Stimulated activated CD4-positive, alpha-beta T cell treated with anti-CD3 and anti-CD28 coated beads, Interleukin-4, amount 100 ng/mL, for 24 hours (primary cell): ENCODE measurements at regions not wholly inside any gene's neighbourhood (a gene's known extent, or its start where the extent isn't known, plus 50 kb on each side); places are given as distances from the start of the nearest gene placed in this dataset.
"Not testable (repeated sequence)": the region's sequence is repeated elsewhere in the genome, so short reads cannot be mapped to it uniquely, and the experiment has no call there.

Source experiments
- DNase-seq: peaks from one replicate; pipeline ENCODE4 v3.0.0-alpha.2; 2020

- DNase-seq, result no peak
These were observed 195.5 kb downstream of the CDCA7 start for GRCh38 chr2:173550143-173550542.

GRCh38 chr2:173552531-173552930 lies 197.9 kb downstream of the CDCA7 start:
- no peak for DNase-seq

- DNase-seq, result no peak
These were observed 198.9 kb downstream of the CDCA7 start for GRCh38 chr2:173553593-173553992.

- DNase-seq, result no peak
These were observed 201.2 kb downstream of the CDCA7 start for GRCh38 chr2:173555833-173556232.

GRCh38 chr2:173556816-173557215 lies 202.1 kb downstream of the CDCA7 start:
- no peak for DNase-seq

GRCh38 chr2:173557497-173557896 lies 202.8 kb downstream of the CDCA7 start:
- DNase-seq, result no peak

GRCh38 chr2:173567493-173567892 lies 212.8 kb downstream of the CDCA7 start:
- no peak for DNase-seq

GRCh38 chr2:173568054-173568453 lies 213.4 kb downstream of the CDCA7 start:
- no peak for DNase-seq

GRCh38 chr2:173571021-173571821 lies 216.5 kb downstream of the CDCA7 start:
- no peak for DNase-seq

- DNase-seq, result no peak
These were observed 217.4 kb downstream of the CDCA7 start for GRCh38 chr2:173571887-173572680.

GRCh38 chr2:173572848-173573247 lies 218.2 kb downstream of the CDCA7 start:
- DNase-seq, result no peak

GRCh38 chr2:173573782-173574181 lies 219.1 kb downstream of the CDCA7 start:
- not testable (repeated sequence) for DNase-seq

GRCh38 chr2:173574324-173575112 lies 219.8 kb downstream of the CDCA7 start:
- DNase-seq, result no peak

GRCh38 chr2:173578404-173579107 lies 223.9 kb downstream of the CDCA7 start:
- DNase-seq, result no peak

- no peak for DNase-seq
These were observed 225.7 kb downstream of the CDCA7 start for GRCh38 chr2:173580351-173580750.

GRCh38 chr2:173580956-173581355 lies 226.3 kb downstream of the CDCA7 start:
- no peak for DNase-seq

GRCh38 chr2:173583196-173583595 lies 228.5 kb downstream of the CDCA7 start:
- no peak for DNase-seq

- no peak for DNase-seq
These were observed 229.3 kb downstream of the CDCA7 start for GRCh38 chr2:173584000-173584399.

- DNase-seq, result no peak
These were observed 230.2 kb downstream of the CDCA7 start for GRCh38 chr2:173584676-173585458.

GRCh38 chr2:173588931-173589369 lies 234.3 kb downstream of the CDCA7 start:
- no peak for DNase-seq

- DNase-seq, result no peak
These were observed 235.1 kb downstream of the CDCA7 start for GRCh38 chr2:173589604-173590275.
